Left lung (tissue), 4 donors: ENCODE measurements at regions not wholly inside any gene's neighbourhood (a gene's known extent, or its start where the extent isn't known, plus 50 kb on each side); places are given as distances from the start of the nearest gene placed in this dataset.

Source experiments
- ATAC-seq: fragments of 200-7000 bp; cut with Tn5 transposase; one replicate; pipeline ENCODE4 v1.9.1; 2020; ENCODE audit warnings: moderate library complexity
- DNase-seq, 4 donors: peaks; one replicate each; pipeline ENCODE4 v3.0.0-alpha.2; 2013 to 2020
- H3K27ac ChIP-seq, 2 donors: fragments of 200-600 bp; sonication (generic) in 1 of 2; one replicate each; pipeline versions ENCODE4 v1.5.0 to v1.8.0; 2020 to 2021
- H3K27me3 ChIP-seq, 2 donors: fragments of 200-600 bp; sonication (generic) in 1 of 2; one replicate each; pipeline versions ENCODE4 v1.5.0 to v1.8.0; 2020 to 2021
- H3K36me3 ChIP-seq, 2 donors: fragments of 200-600 bp; sonication (generic) in 1 of 2; one replicate each; pipeline versions ENCODE4 v1.5.0 to v1.8.0; 2020 to 2021
- H3K4me1 ChIP-seq, 2 donors: fragments of 200-600 bp; one replicate each; pipeline ENCODE4 v1.8.0; 2021
- H3K4me3 ChIP-seq, 2 donors: fragments of 200-600 bp; sonication (generic) in 1 of 2; one replicate each; pipeline versions ENCODE4 v1.5.0 to v1.8.0; 2020 to 2021; ENCODE audit warnings: mild to moderate bottlenecking in 1 of 2
- H3K9me3 ChIP-seq, 2 donors: fragments of 200-600 bp; sonication (generic) in 1 of 2; one replicate each; pipeline versions ENCODE4 v1.5.0 to v1.8.0; 2020 to 2021
- intact Hi-C, 2 donors: fragments of 100-400 bp; cut with DNase I; formaldehyde crosslinking; loops; one replicate each; pipeline versions ENCODE4 v1.11.2 to v1.14.2; 2022
- TF ChIP-seq, protein P1 (sequence below), 2 donors: fragments of 200-600 bp; sonication (generic) in 1 of 2; IDR thresholded peaks; one replicate each; pipeline versions ENCODE4 v1.5.0 to v1.8.0; 2021; ENCODE audit warnings: antibody characterized with exemption in 2 of 2
- donor health status: DM: no; HTN: yes; CAD: no.
- donor health status: DM: no; HTN: no; CAD: no.

DNA sequence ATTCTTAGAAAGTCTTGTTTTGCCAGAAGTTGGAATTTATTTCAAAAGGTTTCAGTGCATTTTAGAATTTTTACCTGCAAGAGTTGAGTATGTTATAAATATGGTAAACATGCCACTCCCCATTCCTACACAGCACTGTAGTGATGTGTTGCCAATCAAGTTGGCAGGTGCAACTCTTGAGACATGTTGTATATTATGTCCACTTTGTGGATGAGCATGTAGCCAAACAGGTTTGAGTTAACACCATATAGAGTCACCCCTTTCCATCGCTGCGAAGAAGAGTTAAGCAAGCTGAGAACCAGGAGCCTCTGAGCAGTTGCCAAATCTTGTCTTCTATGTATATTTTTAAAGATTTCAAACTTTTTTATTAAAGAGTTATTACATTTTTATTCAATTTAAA, 359.8 kb downstream of the LMO7 start:
- Histone ChIP-seq H3K9me3 (no peaks in the 10 kb centered on the region), H3K27ac (no peak overlapping the region), H3K4me3 (no peak overlapping the region), H3K36me3 (no peaks in the 10 kb centered on the region), H3K4me1 (no peaks in the 10 kb centered on the region), H3K27me3 (no peaks in the 10 kb centered on the region)
- TF ChIP-seq, protein P1, sequence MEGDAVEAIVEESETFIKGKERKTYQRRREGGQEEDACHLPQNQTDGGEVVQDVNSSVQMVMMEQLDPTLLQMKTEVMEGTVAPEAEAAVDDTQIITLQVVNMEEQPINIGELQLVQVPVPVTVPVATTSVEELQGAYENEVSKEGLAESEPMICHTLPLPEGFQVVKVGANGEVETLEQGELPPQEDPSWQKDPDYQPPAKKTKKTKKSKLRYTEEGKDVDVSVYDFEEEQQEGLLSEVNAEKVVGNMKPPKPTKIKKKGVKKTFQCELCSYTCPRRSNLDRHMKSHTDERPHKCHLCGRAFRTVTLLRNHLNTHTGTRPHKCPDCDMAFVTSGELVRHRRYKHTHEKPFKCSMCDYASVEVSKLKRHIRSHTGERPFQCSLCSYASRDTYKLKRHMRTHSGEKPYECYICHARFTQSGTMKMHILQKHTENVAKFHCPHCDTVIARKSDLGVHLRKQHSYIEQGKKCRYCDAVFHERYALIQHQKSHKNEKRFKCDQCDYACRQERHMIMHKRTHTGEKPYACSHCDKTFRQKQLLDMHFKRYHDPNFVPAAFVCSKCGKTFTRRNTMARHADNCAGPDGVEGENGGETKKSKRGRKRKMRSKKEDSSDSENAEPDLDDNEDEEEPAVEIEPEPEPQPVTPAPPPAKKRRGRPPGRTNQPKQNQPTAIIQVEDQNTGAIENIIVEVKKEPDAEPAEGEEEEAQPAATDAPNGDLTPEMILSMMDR (IDR thresholded peaks at IDR 0.05), result no peak
- intact Hi-C loops, result no loop called here
- ATAC-seq (no peak), DNase-seq (no peak)

DNA sequence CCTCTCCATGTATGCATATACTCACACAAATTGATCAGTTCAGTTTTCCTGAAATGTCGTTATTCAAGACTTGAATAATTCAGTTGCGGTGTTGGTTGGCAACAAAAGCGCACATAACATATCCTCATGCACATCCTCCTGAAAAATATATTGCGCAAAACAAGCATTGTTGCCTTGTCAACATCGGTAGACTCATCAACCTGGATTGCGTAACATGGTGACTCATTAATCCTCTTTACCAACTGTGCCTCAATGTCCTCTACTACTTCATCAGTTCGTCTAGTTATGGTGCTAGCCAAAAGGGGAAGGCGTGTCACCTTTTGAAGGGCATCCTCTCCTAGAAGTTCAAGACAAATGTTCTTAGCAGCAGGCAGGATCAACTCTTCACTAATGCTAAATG, 357.7 kb downstream of the LMO7 start:
- H3K36me3 ChIP-seq, result no peaks in the 10 kb centered on the region
- intact Hi-C loops, result no loop called here
- ATAC-seq, result no peak
- TF ChIP-seq, protein P1 (IDR thresholded peaks at IDR 0.05), result no peak
- H3K4me3 ChIP-seq, result no peak overlapping the region
- no peak overlapping the region for H3K27ac ChIP-seq
- peaks cover 0 to 8% of the 10 kb centered on the region in 2 donors for H3K9me3 ChIP-seq
- H3K4me1 ChIP-seq, result no peaks in the 10 kb centered on the region
- DNase-seq, result no peak
- H3K27me3 ChIP-seq, result no peaks in the 10 kb centered on the region

DNA sequence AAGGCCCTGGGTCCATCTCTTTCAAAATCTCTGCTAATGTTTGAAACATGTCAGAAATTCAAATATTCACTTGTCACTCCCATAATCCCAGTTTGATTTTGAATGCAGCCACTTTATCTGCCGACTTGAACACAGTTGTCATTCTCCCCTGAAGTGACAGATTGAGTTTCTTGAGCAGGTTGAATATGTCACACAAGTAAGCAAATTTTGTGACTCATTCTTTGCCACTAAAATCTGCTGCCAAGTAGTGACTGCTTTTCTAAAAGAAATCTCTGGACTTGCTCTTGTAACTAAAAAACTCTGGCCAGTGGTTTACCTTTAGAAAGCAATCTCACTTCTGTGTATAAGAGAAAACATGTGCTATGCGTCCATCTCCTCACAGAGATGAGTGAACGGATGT, 357.1 kb downstream of the LMO7 start:
- Histone ChIP-seq H3K4me1 (no peaks in the 10 kb centered on the region), H3K27ac (no peak overlapping the region), H3K27me3 (no peaks in the 10 kb centered on the region), H3K4me3 (no peak overlapping the region), H3K9me3 (peaks cover 0 to 10% of the 10 kb centered on the region in 2 donors), H3K36me3 (no peaks in the 10 kb centered on the region)
- TF ChIP-seq, protein P1 (IDR thresholded peaks at IDR 0.05), result no peak
- intact Hi-C loops, result no loop called here
- DNase-seq (no peak), ATAC-seq (no peak)

- H3K27me3 ChIP-seq, result no peaks in the 10 kb centered on the region
- H3K4me1 ChIP-seq, result no peaks in the 10 kb centered on the region
- intact Hi-C loops, result no loop called here
- peaks cover 0 to 10% of the 10 kb centered on the region in 2 donors for H3K9me3 ChIP-seq
- ATAC-seq (no peak), DNase-seq (no peak)
- no peak overlapping the region for H3K27ac ChIP-seq
- no peaks in the 10 kb centered on the region for H3K36me3 ChIP-seq
- TF ChIP-seq, protein P1 (IDR thresholded peaks at IDR 0.05), result no peak
- no peak overlapping the region for H3K4me3 ChIP-seq
These were observed 350.7 kb downstream of the LMO7 start for GRCh38 chr13:75986818-75987217.

GRCh38 chr13:75985132-75985531, 349.0 kb downstream of the LMO7 start:
- Histone ChIP-seq H3K27me3 (no peaks in the 10 kb centered on the region), H3K27ac (no peak overlapping the region), H3K4me1 (no peaks in the 10 kb centered on the region), H3K4me3 (no peak overlapping the region), H3K9me3 (peaks cover 0 to 10% of the 10 kb centered on the region in 2 donors), H3K36me3 (no peaks in the 10 kb centered on the region)
- intact Hi-C loops, result no loop called here
- DNase-seq (no peak), ATAC-seq (no peak)
- TF ChIP-seq, protein P1 (IDR thresholded peaks at IDR 0.05), result no peak
